Ovary (tissue), 3 donors: ENCODE measurements at regions not wholly inside any gene's neighbourhood (a gene's known extent, or its start where the extent isn't known, plus 50 kb on each side); places are given as distances from the start of the nearest gene placed in this dataset.

Experiments
- CTCF ChIP-seq, 3 donors: fragments of 450-650 bp in 2 of 3; fragments of 200-600 bp in 1 of 3; IDR thresholded peaks; one replicate each; pipeline versions ENCODE4 v1.5.1 to v1.8.0; 2016 to 2022; ENCODE audit warnings: antibody characterized with exemption in 3 of 3, mild to moderate bottlenecking in 1 of 3
- POLR2A ChIP-seq: fragments of 450-650 bp; IDR thresholded peaks from one replicate; pipeline ENCODE4 v1.6.1; 2017; ENCODE audit warnings: antibody characterized with exemption, mild to moderate bottlenecking, moderate library complexity
- donor health status: DM: no; HTN: no; CAD: no.

GRCh38 chr11:71146846-71147245 lies 105.5 kb downstream of the SHANK2 start:
- TF ChIP-seq POLR2A (no peak), CTCF (IDR thresholded peaks at IDR 0.05) (no peak)
